Vagina (tissue), 2 donors: ENCODE measurements at regions not wholly inside any gene's neighbourhood (a gene's known extent, or its start where the extent isn't known, plus 50 kb on each side); places are given as distances from the start of the nearest gene placed in this dataset.

Experiments
- POLR2A ChIP-seq, 2 donors: fragments of 450-650 bp; IDR thresholded peaks; one replicate each; pipeline ENCODE4 v1.6.1; 2017; ENCODE audit warnings: antibody characterized with exemption in 2 of 2, mild to moderate bottlenecking in 2 of 2, moderate library complexity in 2 of 2
- POLR2AphosphoS5 ChIP-seq, 2 donors: sonication (generic); formaldehyde crosslinking; IDR thresholded peaks; one replicate each; pipeline ENCODE4 v1.9.0; 2017; ENCODE audit warnings: antibody characterized with exemption in 2 of 2, mild to moderate bottlenecking in 2 of 2, low read depth in 1 of 2; ENCODE audit not compliant: insufficient read depth in 1 of 2
- TF ChIP-seq, protein P1 (sequence below), 3 experiments: fragments of 450-650 bp in 2 of 3; fragments of 200-600 bp in 1 of 3; sonication (generic) in 1 of 3; IDR thresholded peaks; one replicate each; pipeline ENCODE4 v1.5.1; 2017 to 2019; ENCODE audit warnings: antibody characterized with exemption in 3 of 3, mild to moderate bottlenecking in 2 of 3, moderate library complexity in 2 of 3

DNA sequence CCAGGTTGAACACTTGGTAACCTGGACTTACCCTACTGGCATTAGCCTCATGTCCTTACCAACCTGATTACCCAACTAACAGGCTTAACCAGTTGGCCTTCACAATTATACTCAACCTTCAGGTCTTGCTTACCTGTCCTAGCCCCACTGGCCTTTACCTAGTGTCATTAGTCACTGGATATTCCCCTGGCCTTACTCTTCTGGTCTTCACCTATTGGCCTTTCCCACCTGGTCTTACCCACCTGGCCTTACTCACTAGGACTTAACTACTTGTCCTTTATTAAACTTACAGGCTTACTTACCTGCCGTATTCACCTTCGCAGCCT is 131.1 kb upstream of the ZSWIM2 start:
- TF ChIP-seq POLR2A (IDR thresholded peaks at IDR 0.05) (no peak), POLR2AphosphoS5 (IDR thresholded peaks at IDR 0.05; ENCODE audit: insufficient read depth in 1 of 2, low read depth in 1 of 2) (no peak)
- TF ChIP-seq, protein P1, sequence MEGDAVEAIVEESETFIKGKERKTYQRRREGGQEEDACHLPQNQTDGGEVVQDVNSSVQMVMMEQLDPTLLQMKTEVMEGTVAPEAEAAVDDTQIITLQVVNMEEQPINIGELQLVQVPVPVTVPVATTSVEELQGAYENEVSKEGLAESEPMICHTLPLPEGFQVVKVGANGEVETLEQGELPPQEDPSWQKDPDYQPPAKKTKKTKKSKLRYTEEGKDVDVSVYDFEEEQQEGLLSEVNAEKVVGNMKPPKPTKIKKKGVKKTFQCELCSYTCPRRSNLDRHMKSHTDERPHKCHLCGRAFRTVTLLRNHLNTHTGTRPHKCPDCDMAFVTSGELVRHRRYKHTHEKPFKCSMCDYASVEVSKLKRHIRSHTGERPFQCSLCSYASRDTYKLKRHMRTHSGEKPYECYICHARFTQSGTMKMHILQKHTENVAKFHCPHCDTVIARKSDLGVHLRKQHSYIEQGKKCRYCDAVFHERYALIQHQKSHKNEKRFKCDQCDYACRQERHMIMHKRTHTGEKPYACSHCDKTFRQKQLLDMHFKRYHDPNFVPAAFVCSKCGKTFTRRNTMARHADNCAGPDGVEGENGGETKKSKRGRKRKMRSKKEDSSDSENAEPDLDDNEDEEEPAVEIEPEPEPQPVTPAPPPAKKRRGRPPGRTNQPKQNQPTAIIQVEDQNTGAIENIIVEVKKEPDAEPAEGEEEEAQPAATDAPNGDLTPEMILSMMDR (IDR thresholded peaks at IDR 0.05): no peak
